ENCODE measurements at regions not wholly inside any gene's neighbourhood (a gene's known extent, or its start where the extent isn't known, plus 50 kb on each side); places are given as distances from the start of the nearest gene placed in this dataset.
"Not testable (repeated sequence)": the region's sequence is repeated elsewhere in the genome, so short reads cannot be mapped to it uniquely, and the experiment has no call there.

DNA sequence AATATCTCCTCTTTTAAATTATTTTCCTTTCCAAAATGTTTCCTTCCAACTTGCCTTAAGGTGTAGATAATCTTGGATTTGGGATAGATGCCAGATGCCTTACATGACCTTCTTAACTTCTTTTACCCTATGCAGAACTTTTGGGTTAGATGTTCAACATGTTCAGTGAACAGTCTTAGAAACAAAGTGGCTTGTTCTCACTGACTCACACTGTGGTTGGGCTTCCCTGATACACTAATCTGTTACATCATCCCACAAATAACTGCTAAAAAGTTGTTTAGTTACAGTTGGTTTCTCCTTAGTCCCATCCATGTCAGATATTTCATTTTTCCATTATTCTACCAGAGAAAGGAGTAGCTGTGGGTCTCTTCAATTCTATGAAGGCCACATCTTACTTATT is 2638.2 kb downstream of the PCDH9 start:
- no peak for DNase-seq

- DNase-seq: no peak
These were observed 2650.8 kb downstream of the PCDH9 start for GRCh38 chr13:64579331-64579730.

DNA sequence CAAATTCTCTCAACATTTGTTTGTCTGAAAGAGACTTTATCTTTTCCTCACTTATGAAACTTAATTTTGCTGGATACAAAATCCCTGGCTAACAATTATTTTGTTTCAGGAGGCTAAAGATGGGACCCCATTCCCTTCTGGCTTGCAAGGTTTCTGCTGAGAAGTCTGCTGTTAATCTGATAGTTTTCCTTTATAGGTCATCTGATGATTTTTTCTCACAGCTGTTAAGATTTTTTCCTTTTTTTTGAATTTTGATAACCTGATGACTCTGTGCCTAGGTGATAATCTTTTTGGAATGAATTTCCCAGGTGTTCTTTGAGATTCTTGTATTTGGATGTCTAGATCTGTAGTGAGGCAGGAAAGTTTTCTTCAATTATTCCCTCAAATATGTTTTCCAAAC is 2661.4 kb downstream of the PCDH9 start:
- no peak for DNase-seq

- DNase-seq: not testable (repeated sequence)
These were observed 2672.1 kb downstream of the PCDH9 start for GRCh38 chr13:64558031-64558430.

DNA sequence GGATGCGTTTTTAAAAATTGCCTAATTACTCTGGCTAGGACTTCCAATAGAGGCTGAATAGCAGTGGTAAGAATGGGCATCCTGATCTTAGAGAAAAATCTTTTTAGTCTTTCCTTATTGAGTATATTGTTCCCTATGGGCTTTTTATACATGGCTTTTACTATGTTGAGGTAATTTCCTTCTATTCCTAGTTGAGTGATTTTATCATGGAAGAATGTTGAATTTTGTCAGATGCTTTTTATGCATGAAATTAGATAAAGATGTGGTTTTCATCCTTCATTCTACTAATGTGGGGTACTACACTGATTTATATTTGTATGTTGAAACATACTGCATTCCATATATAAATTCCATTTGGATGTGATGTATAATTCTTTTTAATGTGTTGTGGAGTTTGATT is 2673.8 kb downstream of the PCDH9 start:
- no peak for DNase-seq

GRCh38 chr13:64553411-64554129 is 2676.6 kb downstream of the PCDH9 start:
- DNase-seq: no peak

GRCh38 chr13:64551755-64552154 is 2678.4 kb downstream of the PCDH9 start:
- DNase-seq: no peak

- DNase-seq: no peak
These were observed 2683.8 kb downstream of the PCDH9 start for GRCh38 chr13:64546371-64546770.

- DNase-seq: no peak
These were observed 2689.2 kb downstream of the PCDH9 start for GRCh38 chr13:64540976-64541375.

- DNase-seq: no peak
These were observed 2689.7 kb downstream of the PCDH9 start for GRCh38 chr13:64540468-64540867.

- no peak for DNase-seq
These were observed 2691.4 kb downstream of the PCDH9 start for GRCh38 chr13:64538711-64539110.

- no peak for DNase-seq
These were observed 2695.8 kb downstream of the PCDH9 start for GRCh38 chr13:64534302-64534701.

DNA sequence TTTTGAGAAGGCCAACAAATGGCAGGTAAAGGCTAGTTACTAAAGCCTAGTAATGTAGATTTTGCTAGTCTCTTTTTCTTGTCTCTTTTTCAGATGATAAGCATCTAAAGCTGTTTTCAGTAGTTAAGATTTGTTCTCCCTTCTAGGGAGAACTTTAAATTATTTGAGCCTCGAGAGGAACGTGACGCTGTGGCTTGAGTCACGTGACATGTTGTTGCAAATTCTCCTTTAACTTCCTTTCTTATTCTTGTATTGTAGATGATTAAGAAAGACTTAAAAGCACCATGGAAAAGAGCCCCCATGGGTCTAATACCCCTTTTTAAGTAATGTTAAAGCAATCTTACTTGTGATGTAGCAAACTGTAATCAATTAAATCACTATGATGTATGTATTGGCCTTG is 2698.7 kb downstream of the PCDH9 start:
- no peak for DNase-seq

- no peak for DNase-seq
These were observed 2700.2 kb downstream of the PCDH9 start for GRCh38 chr13:64529874-64530485.

GRCh38 chr13:64528838-64529237 is 2701.3 kb downstream of the PCDH9 start:
- no peak for DNase-seq

DNA sequence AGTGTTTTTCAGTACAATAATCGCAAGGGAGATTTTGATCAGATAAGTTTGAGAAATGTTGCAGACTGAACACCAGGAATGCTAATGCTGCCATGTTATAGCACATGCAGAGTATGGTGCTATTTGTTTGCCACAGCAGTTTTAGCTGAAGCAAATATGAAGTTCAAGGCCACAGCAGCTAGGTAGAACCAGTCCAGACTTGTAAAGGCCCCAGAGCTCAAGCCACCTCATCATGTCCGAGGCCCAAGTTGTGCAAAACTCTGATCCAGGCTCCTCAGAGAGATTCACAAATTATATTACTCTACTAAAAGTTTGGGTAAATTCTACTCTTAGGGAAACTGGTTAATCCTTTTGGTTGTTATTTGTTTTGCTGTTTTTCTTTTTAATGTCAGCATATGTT is 2702.6 kb downstream of the PCDH9 start:
- DNase-seq: no peak

GRCh38 chr13:64525687-64526086 is 2704.4 kb downstream of the PCDH9 start:
- DNase-seq: no peak

- DNase-seq: no peak
These were observed 2719.4 kb downstream of the PCDH9 start for GRCh38 chr13:64510747-64511146.

- no peak for DNase-seq
These were observed 2723.9 kb downstream of the PCDH9 start for GRCh38 chr13:64506246-64506645.

- DNase-seq: no peak
These were observed 2724.7 kb downstream of the PCDH9 start for GRCh38 chr13:64505336-64505910.

DNA sequence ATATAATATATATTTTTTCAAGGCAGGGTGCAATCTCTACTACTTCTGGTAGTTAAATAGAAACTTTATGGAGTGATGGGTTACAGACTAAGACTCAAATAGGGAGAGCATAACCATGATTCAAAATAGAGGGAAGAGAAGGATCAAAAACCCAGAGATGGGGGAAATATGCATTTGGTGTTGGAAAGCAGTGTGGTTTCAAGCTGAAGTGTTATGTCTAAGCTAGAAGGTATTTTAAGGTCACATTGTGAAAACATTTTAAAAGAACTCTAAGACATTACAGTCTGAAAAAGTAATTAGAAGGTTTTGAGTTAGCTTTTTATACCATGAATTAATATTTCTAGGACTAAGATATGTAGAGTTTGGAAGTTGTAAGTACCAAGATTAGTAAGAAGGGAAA is 2741.4 kb downstream of the PCDH9 start:
- no peak for DNase-seq

DNA sequence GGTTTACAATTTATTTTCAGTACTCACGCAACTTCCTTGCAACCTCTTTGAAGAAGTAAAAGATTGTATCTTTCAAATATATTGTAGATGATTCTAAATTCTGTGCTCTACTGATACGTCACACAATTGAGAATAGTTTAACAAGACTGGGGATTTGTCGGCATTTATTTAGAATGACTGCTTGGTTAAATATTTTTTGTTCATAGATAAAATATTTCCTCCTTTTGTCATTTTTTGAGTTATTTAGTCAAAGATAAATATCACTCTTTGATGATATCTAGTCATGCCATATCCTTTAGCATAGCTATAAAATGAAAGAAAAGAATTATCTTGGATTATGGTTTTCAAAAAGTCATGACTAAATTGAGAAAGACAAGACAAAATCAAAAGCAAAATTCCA is 2747.8 kb downstream of the PCDH9 start:
- no peak for DNase-seq

DNA sequence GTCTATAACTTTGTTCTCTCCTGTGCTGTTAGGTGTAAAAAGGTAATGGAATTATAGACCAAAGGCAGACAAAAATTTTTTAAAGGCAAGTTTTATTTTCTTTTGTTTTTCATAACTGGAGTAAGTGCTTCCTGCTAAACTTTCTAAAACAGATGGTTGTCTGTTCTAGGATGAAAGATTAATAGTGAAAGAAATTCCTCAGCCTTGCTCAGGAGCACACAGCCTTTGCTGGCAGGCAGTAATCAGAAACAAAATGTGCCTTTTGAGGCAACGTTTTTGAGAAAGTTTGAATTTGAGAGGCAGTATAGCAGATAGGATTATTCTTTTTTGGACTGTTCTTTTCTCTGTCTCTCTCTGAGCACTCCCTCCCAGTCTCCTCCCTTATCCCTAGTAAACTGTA is 2749.5 kb downstream of the PCDH9 start:
- no peak for DNase-seq

DNA sequence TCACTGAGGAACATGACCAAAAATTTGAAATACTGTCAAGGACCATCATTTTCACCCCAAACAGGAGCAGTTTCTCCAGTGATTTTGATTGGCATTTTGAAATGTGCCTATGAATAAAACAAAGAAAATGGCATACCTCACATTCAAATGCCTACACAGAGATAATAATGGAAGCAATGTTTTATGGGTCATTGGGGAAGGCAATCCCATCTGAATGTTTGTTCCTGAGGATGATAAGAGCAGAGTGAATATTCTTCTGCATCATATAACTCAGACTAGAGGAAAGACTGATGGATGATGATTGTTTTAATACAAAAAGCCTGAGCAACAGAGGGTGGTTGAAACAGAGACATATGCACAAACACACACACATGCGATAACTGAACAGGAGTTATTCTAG is 2749.9 kb downstream of the PCDH9 start:
- no peak for DNase-seq

GRCh38 chr13:64477146-64477545 is 2753.0 kb downstream of the PCDH9 start:
- no peak for DNase-seq

All from CD4-positive, alpha-beta T cell treated with Interleukin-12 subunit alpha and Interleukin-12 subunit beta, for 1 hour (primary cell).